ENCODE measurements at regions not wholly inside any gene's neighbourhood (a gene's known extent, or its start where the extent isn't known, plus 50 kb on each side); places are given as distances from the start of the nearest gene placed in this dataset.

DNA sequence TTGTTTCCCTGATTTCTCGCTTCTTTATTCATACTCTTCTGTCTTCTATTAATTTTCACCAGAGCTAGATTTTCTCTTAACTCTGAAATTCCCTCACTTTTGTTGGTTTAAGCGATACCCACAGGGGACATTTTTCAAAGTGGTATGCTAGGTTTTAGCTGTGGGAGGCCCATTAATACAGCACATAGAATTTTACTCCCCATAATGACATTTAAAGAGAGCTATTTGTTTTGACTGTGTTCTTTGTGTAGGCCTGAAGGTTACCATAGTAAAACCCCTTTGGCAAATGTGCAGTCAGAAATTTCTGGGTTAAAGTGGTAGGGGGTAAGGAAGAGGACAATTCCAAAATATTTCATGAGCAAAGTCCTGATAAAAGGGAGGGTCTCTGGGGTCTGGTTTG lies 721.1 kb upstream of the CITED2 start:
- Histone ChIP-seq H3K9ac (ENCODE audit: low read length) (no peak overlapping the region), H3K4me1 (ENCODE audit: low read length) (no peaks in the 10 kb centered on the region), H3K79me2 (ENCODE audit: low read length) (no peaks in the 10 kb centered on the region), H4K20me1 (ENCODE audit: insufficient read depth, low read depth, low read length) (no peaks in the 10 kb centered on the region), H3K4me3 (ENCODE audit: low read length) (no peak overlapping the region), H2AFZ (ENCODE audit: low read length) (no peak overlapping the region), H3K4me2 (ENCODE audit: low read depth, low read length, poor library complexity, severe bottlenecking) (no peak overlapping the region), H3K27me3 (ENCODE audit: low read length) (no peaks in the 10 kb centered on the region), H3K36me3 (ENCODE audit: insufficient read depth, low read length) (no peaks in the 10 kb centered on the region), H3K9me3 (ENCODE audit: low read length) (no peaks in the 10 kb centered on the region), H3K9me2 (replicated peaks; ENCODE audit: insufficient read depth, low read length) (no peaks in the 10 kb centered on the region), H3K27ac (ENCODE audit: low read length) (no peak overlapping the region)
- no peak for DNase-seq

GRCh38 chr6:140091895-140092294 lies 717.4 kb upstream of the CITED2 start:
- Histone ChIP-seq H3K9me3 (ENCODE audit: low read length) (no peaks in the 10 kb centered on the region), H2AFZ (ENCODE audit: low read length) (no peak overlapping the region), H3K36me3 (ENCODE audit: insufficient read depth, low read length) (no peaks in the 10 kb centered on the region), H4K20me1 (ENCODE audit: insufficient read depth, low read depth, low read length) (no peaks in the 10 kb centered on the region), H3K79me2 (ENCODE audit: low read length) (no peaks in the 10 kb centered on the region), H3K9ac (ENCODE audit: low read length) (no peak overlapping the region), H3K27ac (ENCODE audit: low read length) (no peak overlapping the region), H3K4me3 (ENCODE audit: low read length) (no peak overlapping the region), H3K27me3 (ENCODE audit: low read length) (no peaks in the 10 kb centered on the region), H3K4me1 (ENCODE audit: low read length) (no peaks in the 10 kb centered on the region), H3K9me2 (replicated peaks; ENCODE audit: insufficient read depth, low read length) (no peaks in the 10 kb centered on the region), H3K4me2 (ENCODE audit: low read depth, low read length, poor library complexity, severe bottlenecking) (no peak overlapping the region)
- DNase-seq = no peak

DNA sequence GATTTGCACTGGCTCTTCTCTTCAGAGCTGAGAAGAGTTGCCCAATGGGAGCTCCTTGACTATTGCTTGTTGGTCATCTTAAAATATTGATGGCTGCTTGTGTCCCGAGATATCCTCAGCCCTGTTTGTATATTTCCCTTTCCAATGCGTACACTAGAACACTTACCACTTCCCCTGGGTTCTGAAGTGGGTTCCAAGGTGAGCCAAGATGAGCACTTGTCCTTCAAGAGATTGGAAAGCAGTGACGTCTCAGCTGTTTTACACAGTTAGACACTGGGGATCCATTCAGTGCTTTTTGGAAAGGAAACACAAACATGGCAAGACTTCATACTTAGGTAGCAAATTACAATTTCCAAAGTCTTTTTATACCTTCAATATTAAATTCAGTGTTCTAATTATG lies 716.4 kb upstream of the CITED2 start:
- H4K20me1 ChIP-seq (ENCODE audit: insufficient read depth, low read depth, low read length) = no peaks in the 10 kb centered on the region
- H3K4me2 ChIP-seq (ENCODE audit: low read depth, low read length, poor library complexity, severe bottlenecking) = no peak overlapping the region
- no peak overlapping the region for H3K9ac ChIP-seq (ENCODE audit: low read length)
- H3K4me1 ChIP-seq (ENCODE audit: low read length) = no peaks in the 10 kb centered on the region
- H3K79me2 ChIP-seq (ENCODE audit: low read length) = no peaks in the 10 kb centered on the region
- H3K4me3 ChIP-seq (ENCODE audit: low read length) = no peak overlapping the region
- no peaks in the 10 kb centered on the region for H3K9me3 ChIP-seq (ENCODE audit: low read length)
- no peaks in the 10 kb centered on the region for H3K36me3 ChIP-seq (ENCODE audit: insufficient read depth, low read length)
- no peaks in the 10 kb centered on the region for H3K27me3 ChIP-seq (ENCODE audit: low read length)
- H3K9me2 ChIP-seq (replicated peaks; ENCODE audit: insufficient read depth, low read length) = no peaks in the 10 kb centered on the region
- no peak overlapping the region for H2AFZ ChIP-seq (ENCODE audit: low read length)
- no peak for DNase-seq
- no peak overlapping the region for H3K27ac ChIP-seq (ENCODE audit: low read length)

- Histone ChIP-seq H3K27me3 (ENCODE audit: low read length) (no peaks in the 10 kb centered on the region), H2AFZ (ENCODE audit: low read length) (no peak overlapping the region), H3K9me2 (replicated peaks; ENCODE audit: insufficient read depth, low read length) (no peaks in the 10 kb centered on the region), H3K4me2 (ENCODE audit: low read depth, low read length, poor library complexity, severe bottlenecking) (no peak overlapping the region), H3K4me3 (ENCODE audit: low read length) (no peak overlapping the region), H3K4me1 (ENCODE audit: low read length) (no peaks in the 10 kb centered on the region), H3K27ac (ENCODE audit: low read length) (no peak overlapping the region), H3K79me2 (ENCODE audit: low read length) (no peaks in the 10 kb centered on the region), H3K9ac (ENCODE audit: low read length) (no peak overlapping the region), H3K9me3 (ENCODE audit: low read length) (no peaks in the 10 kb centered on the region), H3K36me3 (ENCODE audit: insufficient read depth, low read length) (no peaks in the 10 kb centered on the region), H4K20me1 (ENCODE audit: insufficient read depth, low read depth, low read length) (no peaks in the 10 kb centered on the region)
- DNase-seq = no peak
These were observed 708.9 kb upstream of the CITED2 start for GRCh38 chr6:140083375-140083774.

GRCh38 chr6:140082867-140083297 lies 708.4 kb upstream of the CITED2 start:
- H2AFZ ChIP-seq (ENCODE audit: low read length) = no peak overlapping the region
- no peaks in the 10 kb centered on the region for H3K36me3 ChIP-seq (ENCODE audit: insufficient read depth, low read length)

DNA sequence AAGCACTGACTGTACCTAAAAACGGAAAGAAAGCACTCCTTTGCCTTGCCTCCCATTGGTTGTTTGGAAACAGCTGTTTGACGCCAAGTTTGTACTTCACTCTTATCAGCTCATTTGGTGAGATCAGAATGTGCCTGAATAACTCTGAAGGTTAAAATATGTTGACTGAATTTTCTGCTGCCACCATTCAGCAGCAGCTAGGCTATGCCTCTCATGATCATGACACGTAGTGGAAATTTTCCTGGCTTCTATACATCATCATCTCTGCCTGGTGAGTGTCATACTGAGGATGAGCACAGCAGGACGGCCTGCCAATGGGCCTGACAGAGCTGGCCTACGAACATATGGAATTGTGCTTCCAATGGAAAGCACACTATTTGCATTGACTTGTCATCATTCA lies 704.9 kb upstream of the CITED2 start:
- Histone ChIP-seq H3K9ac (ENCODE audit: low read length) (no peak overlapping the region), H3K4me1 (ENCODE audit: low read length) (no peaks in the 10 kb centered on the region), H4K20me1 (ENCODE audit: insufficient read depth, low read depth, low read length) (no peaks in the 10 kb centered on the region), H3K4me3 (ENCODE audit: low read length) (no peak overlapping the region), H3K79me2 (ENCODE audit: low read length) (no peaks in the 10 kb centered on the region), H3K36me3 (ENCODE audit: insufficient read depth, low read length) (no peaks in the 10 kb centered on the region), H3K27me3 (ENCODE audit: low read length) (no peaks in the 10 kb centered on the region), H3K9me2 (replicated peaks; ENCODE audit: insufficient read depth, low read length) (no peaks in the 10 kb centered on the region), H3K4me2 (ENCODE audit: low read depth, low read length, poor library complexity, severe bottlenecking) (no peak overlapping the region), H3K27ac (ENCODE audit: low read length) (no peak overlapping the region), H3K9me3 (ENCODE audit: low read length) (no peaks in the 10 kb centered on the region), H2AFZ (ENCODE audit: low read length) (no peak overlapping the region)
- no peak for DNase-seq

More at GRCh38 chr6:140082867-140083297, 708.4 kb upstream of the CITED2 start:
- no peaks in the 10 kb centered on the region for H3K27me3 ChIP-seq (ENCODE audit: low read length)
- no peaks in the 10 kb centered on the region for H3K4me1 ChIP-seq (ENCODE audit: low read length)
- no peak overlapping the region for H3K27ac ChIP-seq (ENCODE audit: low read length)
- H3K9me2 ChIP-seq (replicated peaks; ENCODE audit: insufficient read depth, low read length) = no peaks in the 10 kb centered on the region
- H3K79me2 ChIP-seq (ENCODE audit: low read length) = no peaks in the 10 kb centered on the region
- no peaks in the 10 kb centered on the region for H3K9me3 ChIP-seq (ENCODE audit: low read length)
- H3K4me2 ChIP-seq (ENCODE audit: low read depth, low read length, poor library complexity, severe bottlenecking) = no peak overlapping the region
- H3K9ac ChIP-seq (ENCODE audit: low read length) = no peak overlapping the region
- DNase-seq = no peak
- H4K20me1 ChIP-seq (ENCODE audit: insufficient read depth, low read depth, low read length) = no peaks in the 10 kb centered on the region
- no peak overlapping the region for H3K4me3 ChIP-seq (ENCODE audit: low read length)

DNA sequence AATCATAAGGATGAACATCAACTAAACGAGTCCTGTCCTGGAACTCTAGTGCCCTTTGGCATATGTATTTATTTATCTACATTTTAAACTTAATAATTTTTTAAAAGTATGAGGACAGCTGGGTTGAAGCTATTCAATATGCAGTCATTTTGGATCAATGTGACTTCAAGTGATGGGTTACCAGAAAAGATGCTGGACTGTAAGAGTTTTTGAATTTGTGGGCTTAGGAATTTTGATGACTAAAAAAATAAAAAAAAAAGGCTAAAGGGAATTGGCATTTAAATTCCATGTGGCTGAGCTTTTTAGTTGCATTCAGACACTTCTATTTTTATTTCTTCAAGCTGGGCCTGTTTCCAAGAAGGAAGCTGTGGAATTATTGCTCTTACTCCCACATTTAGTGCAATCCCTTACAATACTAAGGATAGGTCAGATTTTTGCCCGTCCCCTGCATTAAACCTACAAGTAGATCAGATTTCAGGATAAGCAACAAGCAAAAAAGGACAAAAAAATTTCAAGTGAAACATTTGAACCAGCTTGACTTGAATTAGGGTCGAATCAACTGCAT lies 704.2 kb upstream of the CITED2 start:
- no peak for DNase-seq
- no peaks in the 10 kb centered on the region for H4K20me1 ChIP-seq (ENCODE audit: insufficient read depth, low read depth, low read length)
- H3K36me3 ChIP-seq (ENCODE audit: insufficient read depth, low read length) = no peaks in the 10 kb centered on the region
- H3K4me1 ChIP-seq (ENCODE audit: low read length) = no peaks in the 10 kb centered on the region
- no peak overlapping the region for H2AFZ ChIP-seq (ENCODE audit: low read length)
- H3K79me2 ChIP-seq (ENCODE audit: low read length) = no peaks in the 10 kb centered on the region
- H3K4me2 ChIP-seq (ENCODE audit: low read depth, low read length, poor library complexity, severe bottlenecking) = no peak overlapping the region
- no peak overlapping the region for H3K4me3 ChIP-seq (ENCODE audit: low read length)
- H3K9me2 ChIP-seq (replicated peaks; ENCODE audit: insufficient read depth, low read length) = no peaks in the 10 kb centered on the region
- no peak overlapping the region for H3K9ac ChIP-seq (ENCODE audit: low read length)
- H3K9me3 ChIP-seq (ENCODE audit: low read length) = no peaks in the 10 kb centered on the region
- no peaks in the 10 kb centered on the region for H3K27me3 ChIP-seq (ENCODE audit: low read length)
- no peak overlapping the region for H3K27ac ChIP-seq (ENCODE audit: low read length)

- Histone ChIP-seq H3K27ac (ENCODE audit: low read length) (no peak overlapping the region), H3K4me1 (ENCODE audit: low read length) (no peaks in the 10 kb centered on the region), H3K27me3 (ENCODE audit: low read length) (no peaks in the 10 kb centered on the region), H3K4me2 (ENCODE audit: low read depth, low read length, poor library complexity, severe bottlenecking) (no peak overlapping the region), H3K4me3 (ENCODE audit: low read length) (no peak overlapping the region), H3K36me3 (ENCODE audit: insufficient read depth, low read length) (no peaks in the 10 kb centered on the region), H3K9me3 (ENCODE audit: low read length) (no peaks in the 10 kb centered on the region), H3K9me2 (replicated peaks; ENCODE audit: insufficient read depth, low read length) (no peaks in the 10 kb centered on the region), H4K20me1 (ENCODE audit: insufficient read depth, low read depth, low read length) (no peaks in the 10 kb centered on the region), H2AFZ (ENCODE audit: low read length) (no peak overlapping the region), H3K79me2 (ENCODE audit: low read length) (no peaks in the 10 kb centered on the region), H3K9ac (ENCODE audit: low read length) (no peak overlapping the region)
- no peak for DNase-seq
These were observed 703.5 kb upstream of the CITED2 start for GRCh38 chr6:140077827-140078560.

All from Karpas-422 (cell line).